ENCODE measurements at regions not wholly inside any gene's neighbourhood (a gene's known extent, or its start where the extent isn't known, plus 50 kb on each side); places are given as distances from the start of the nearest gene placed in this dataset.

DNA sequence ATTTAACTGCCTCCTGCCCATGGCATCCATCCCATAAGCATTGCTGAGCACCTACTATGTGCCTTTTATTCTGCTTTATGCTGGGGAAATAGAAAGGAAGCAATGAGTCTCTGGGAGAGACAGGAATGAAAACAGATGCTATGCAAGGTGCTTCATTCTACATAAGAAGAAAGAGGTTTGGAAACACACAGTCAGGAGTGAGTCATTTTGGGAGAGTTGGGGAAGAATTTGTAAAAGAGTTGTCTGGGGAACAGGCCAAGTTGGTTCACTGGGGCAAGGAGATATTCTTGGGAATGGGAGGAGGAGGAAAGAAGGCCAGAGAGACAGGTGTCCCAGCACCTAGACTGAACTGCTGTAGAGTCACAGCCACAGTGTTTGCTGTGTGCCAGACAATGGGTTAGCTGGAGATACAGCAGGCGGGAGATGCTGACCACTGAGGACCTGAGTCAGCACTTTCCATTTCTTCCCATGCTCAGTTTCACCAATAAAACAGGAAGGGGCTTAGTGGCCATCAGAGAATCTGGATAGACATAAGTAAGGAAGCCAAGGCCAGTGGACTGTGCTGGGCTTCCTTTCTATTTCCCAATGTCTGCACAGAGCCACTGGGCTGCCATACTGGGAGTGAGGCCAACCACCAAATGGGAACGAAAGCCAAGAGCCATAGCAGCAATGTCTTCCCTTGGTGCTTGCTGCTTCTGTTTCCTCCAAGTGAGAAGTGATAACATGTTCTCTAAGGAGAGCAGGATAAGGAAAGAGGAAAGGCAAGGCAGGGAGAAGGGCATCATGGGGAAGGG is 187.7 kb upstream of the USP24 start:
- Histone ChIP-seq H3K9ac (ENCODE audit: low read length in 3 of 3) (no peak overlapping the region), H3K4me3 (ENCODE audit: low read length in 3 of 3) (no peak overlapping the region), H3K27me3 (ENCODE audit: control insufficient read depth, insufficient read depth, low read length) (no peaks in the 10 kb centered on the region), H3K9me3 (ENCODE audit: control insufficient read depth in 2 of 3, insufficient read depth in 1 of 3, low read length in 3 of 3) (no peaks in the 10 kb centered on the region), H3K36me3 (ENCODE audit: control insufficient read depth in 2 of 3, insufficient read depth in 3 of 3, low read length in 3 of 3) (no peaks in the 10 kb centered on the region), H3K4me1 (ENCODE audit: control insufficient read depth in 2 of 3, insufficient read depth in 2 of 3, low read depth in 1 of 3, low read length in 3 of 3) (no peaks in the 10 kb centered on the region), H3K27ac (ENCODE audit: low read depth in 2 of 2, low read length in 2 of 2) (no peak overlapping the region)
- TF ChIP-seq, protein P1, sequence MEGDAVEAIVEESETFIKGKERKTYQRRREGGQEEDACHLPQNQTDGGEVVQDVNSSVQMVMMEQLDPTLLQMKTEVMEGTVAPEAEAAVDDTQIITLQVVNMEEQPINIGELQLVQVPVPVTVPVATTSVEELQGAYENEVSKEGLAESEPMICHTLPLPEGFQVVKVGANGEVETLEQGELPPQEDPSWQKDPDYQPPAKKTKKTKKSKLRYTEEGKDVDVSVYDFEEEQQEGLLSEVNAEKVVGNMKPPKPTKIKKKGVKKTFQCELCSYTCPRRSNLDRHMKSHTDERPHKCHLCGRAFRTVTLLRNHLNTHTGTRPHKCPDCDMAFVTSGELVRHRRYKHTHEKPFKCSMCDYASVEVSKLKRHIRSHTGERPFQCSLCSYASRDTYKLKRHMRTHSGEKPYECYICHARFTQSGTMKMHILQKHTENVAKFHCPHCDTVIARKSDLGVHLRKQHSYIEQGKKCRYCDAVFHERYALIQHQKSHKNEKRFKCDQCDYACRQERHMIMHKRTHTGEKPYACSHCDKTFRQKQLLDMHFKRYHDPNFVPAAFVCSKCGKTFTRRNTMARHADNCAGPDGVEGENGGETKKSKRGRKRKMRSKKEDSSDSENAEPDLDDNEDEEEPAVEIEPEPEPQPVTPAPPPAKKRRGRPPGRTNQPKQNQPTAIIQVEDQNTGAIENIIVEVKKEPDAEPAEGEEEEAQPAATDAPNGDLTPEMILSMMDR (IDR thresholded peaks at IDR 0.05; ENCODE audit: borderline replicate concordance, extremely low read depth, insufficient read depth), result no peak
- intact Hi-C loops (cut with DNase I), result no loop called here
- FAIRE-seq (no peak), DNase-seq (no peak)

DNA sequence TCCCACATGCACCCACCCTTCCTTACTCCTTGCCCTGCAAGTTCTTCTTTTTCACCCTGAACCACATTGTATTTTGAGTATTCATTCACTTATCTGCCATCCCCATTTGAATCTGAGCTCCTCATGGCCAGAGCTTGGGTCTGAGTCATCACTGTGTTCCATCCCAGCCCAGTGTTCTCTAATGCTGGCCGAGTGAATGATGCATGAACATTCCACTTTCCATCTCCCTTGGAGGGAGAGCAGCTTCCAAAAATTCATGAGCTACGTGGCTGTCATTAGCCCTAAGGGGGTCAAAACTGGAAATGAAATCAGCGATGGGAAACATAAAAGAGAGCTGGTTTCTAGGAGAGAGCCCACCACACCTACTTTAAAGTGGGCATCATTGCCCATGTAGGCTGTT is 187.0 kb upstream of the USP24 start:
- FAIRE-seq, result no peak
- intact Hi-C loops (cut with DNase I), result no loop called here

DNA sequence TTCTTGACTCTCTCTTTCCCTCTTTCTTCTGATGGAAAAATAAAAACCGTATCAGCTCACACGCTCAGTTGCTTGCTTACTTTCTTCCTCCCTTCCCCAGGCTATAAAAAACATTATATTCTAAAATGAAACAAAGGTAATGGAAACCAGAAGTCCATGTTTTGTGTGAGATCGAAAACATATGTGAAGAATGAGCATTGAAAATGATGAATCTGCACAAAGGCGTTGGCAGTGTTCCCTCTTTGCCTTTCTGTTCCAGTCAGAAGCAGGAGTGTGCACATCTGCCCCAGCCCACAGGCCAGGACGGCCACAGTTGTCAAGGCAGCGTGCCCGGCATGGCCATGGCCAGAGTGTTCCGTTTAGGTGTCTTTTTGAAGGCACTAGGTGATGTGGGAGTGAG is 185.3 kb upstream of the USP24 start:
- DNase-seq, result no peak
- no peak for FAIRE-seq
- no peaks in the 10 kb centered on the region for H3K4me1 ChIP-seq (ENCODE audit: control insufficient read depth in 2 of 3, insufficient read depth in 2 of 3, low read depth in 1 of 3, low read length in 3 of 3)
- H3K27ac ChIP-seq (ENCODE audit: low read depth in 2 of 2, low read length in 2 of 2), result no peak overlapping the region
- H3K9me3 ChIP-seq (ENCODE audit: control insufficient read depth in 2 of 3, insufficient read depth in 1 of 3, low read length in 3 of 3), result no peaks in the 10 kb centered on the region
- H3K27me3 ChIP-seq (ENCODE audit: control insufficient read depth, insufficient read depth, low read length), result no peaks in the 10 kb centered on the region
- no peaks in the 10 kb centered on the region for H3K36me3 ChIP-seq (ENCODE audit: control insufficient read depth in 2 of 3, insufficient read depth in 3 of 3, low read length in 3 of 3)
- intact Hi-C loops (cut with DNase I), result no loop called here
- TF ChIP-seq, protein P1 (IDR thresholded peaks at IDR 0.05; ENCODE audit: borderline replicate concordance, extremely low read depth, insufficient read depth), result no peak
- no peak overlapping the region for H3K4me3 ChIP-seq (ENCODE audit: low read length in 3 of 3)
- no peak overlapping the region for H3K9ac ChIP-seq (ENCODE audit: low read length in 3 of 3)

More for the DNA sequence above, 187.0 kb upstream of the USP24 start:
- Histone ChIP-seq H3K9ac (ENCODE audit: low read length in 3 of 3) (no peak overlapping the region), H3K27ac (ENCODE audit: low read depth in 2 of 2, low read length in 2 of 2) (no peak overlapping the region), H3K36me3 (ENCODE audit: control insufficient read depth in 2 of 3, insufficient read depth in 3 of 3, low read length in 3 of 3) (no peaks in the 10 kb centered on the region), H3K4me3 (ENCODE audit: low read length in 3 of 3) (no peak overlapping the region), H3K27me3 (ENCODE audit: control insufficient read depth, insufficient read depth, low read length) (no peaks in the 10 kb centered on the region), H3K9me3 (ENCODE audit: control insufficient read depth in 2 of 3, insufficient read depth in 1 of 3, low read length in 3 of 3) (no peaks in the 10 kb centered on the region), H3K4me1 (ENCODE audit: control insufficient read depth in 2 of 3, insufficient read depth in 2 of 3, low read depth in 1 of 3, low read length in 3 of 3) (no peaks in the 10 kb centered on the region)
- DNase-seq, result no peak
- TF ChIP-seq, protein P1 (IDR thresholded peaks at IDR 0.05; ENCODE audit: borderline replicate concordance, extremely low read depth, insufficient read depth), result no peak

All from kidney (tissue), 13 donors.